Hepatocyte (in vitro differentiated cells): ENCODE measurements at regions not wholly inside any gene's neighbourhood (a gene's known extent, or its start where the extent isn't known, plus 50 kb on each side); places are given as distances from the start of the nearest gene placed in this dataset.

Experiments
- DNase-seq: peaks from one replicate; pipeline ENCODE4 v3.0.0-alpha.2; 2016; ENCODE audit warnings: low spot score
- H2AFZ ChIP-seq: fragments of 200-600 bp; sonication (generic); 2 replicates; pipeline ENCODE4 v1.6.0; 2016; ENCODE audit warnings: antibody characterized with exemption, mild to moderate bottlenecking
- H3K27ac ChIP-seq: fragments of 200-600 bp; sonication (generic); 2 replicates; pipeline ENCODE4 v1.5.1; 2016; ENCODE audit warnings: mild to moderate bottlenecking
- H3K27me3 ChIP-seq: fragments of 200-600 bp; sonication (generic); 2 replicates; pipeline ENCODE4 v1.6.1; 2016
- H3K36me3 ChIP-seq: fragments of 200-600 bp; sonication (generic); replicated peaks from 2 replicates; pipeline ENCODE4 v1.5.1; 2016; ENCODE audit warnings: low read depth; ENCODE audit not compliant: insufficient read depth
- H3K4me1 ChIP-seq: fragments of 200-600 bp; sonication (generic); 2 replicates; pipeline ENCODE4 v1.5.1; 2016; ENCODE audit warnings: mild to moderate bottlenecking, moderate library complexity; ENCODE audit not compliant: insufficient read depth
- H3K4me2 ChIP-seq: fragments of 200-600 bp; sonication (generic); 2 replicates; pipeline ENCODE4 v1.6.0; 2016
- H3K4me3 ChIP-seq: fragments of 200-600 bp; sonication (generic); 2 replicates; pipeline ENCODE4 v1.5.1; 2016; ENCODE audit warnings: mild to moderate bottlenecking
- H3K79me2 ChIP-seq: fragments of 200-600 bp; sonication (generic); 2 replicates; pipeline ENCODE4 v1.6.0; 2017; ENCODE audit warnings: mild to moderate bottlenecking
- H3K9me2 ChIP-seq: fragments of 200-600 bp; sonication (generic); replicated peaks from 2 replicates; pipeline ENCODE4 v1.6.0; 2017; ENCODE audit warnings: mild to moderate bottlenecking; ENCODE audit not compliant: insufficient read depth
- H3K9me3 ChIP-seq: fragments of 200-600 bp; sonication (generic); 2 replicates; pipeline ENCODE4 v1.5.1; 2016; ENCODE audit warnings: low read depth, mild to moderate bottlenecking
- H4K20me1 ChIP-seq: fragments of 200-600 bp; sonication (generic); 2 replicates; pipeline ENCODE4 v1.6.0; 2016; ENCODE audit warnings: mild to moderate bottlenecking; ENCODE audit not compliant: insufficient read depth, poor library complexity, severe bottlenecking
- EZH2 ChIP-seq: fragments of 200-600 bp; sonication (generic); IDR thresholded peaks from 2 replicates; pipeline ENCODE4 v1.6.1; 2016; ENCODE audit warnings: antibody characterized with exemption, mild to moderate bottlenecking, borderline replicate concordance
- EZH2phosphoT487 ChIP-seq: fragments of 200-600 bp; sonication (generic); IDR thresholded peaks from one replicate; pipeline ENCODE4 v1.6.1; 2018; ENCODE audit warnings: antibody characterized with exemption, mild to moderate bottlenecking, low read depth, moderate library complexity; ENCODE audit not compliant: unreplicated experiment, severe bottlenecking
- WGBS: methylation state at CpG from one replicate; pipeline ENCODE4 v1.1.6; 2016; ENCODE audit warnings: low lambda C conversion rate; ENCODE audit errors: missing lambda C conversion rate; 5-methylcytosine and 5-hydroxymethylcytosine counted together
- TF ChIP-seq, protein P1 (sequence below): fragments of 200-600 bp; sonication (generic); IDR thresholded peaks from 2 replicates; pipeline ENCODE4 v1.5.1; 2016; ENCODE audit warnings: antibody characterized with exemption, mild to moderate bottlenecking; ENCODE audit not compliant: poor library complexity

DNA sequence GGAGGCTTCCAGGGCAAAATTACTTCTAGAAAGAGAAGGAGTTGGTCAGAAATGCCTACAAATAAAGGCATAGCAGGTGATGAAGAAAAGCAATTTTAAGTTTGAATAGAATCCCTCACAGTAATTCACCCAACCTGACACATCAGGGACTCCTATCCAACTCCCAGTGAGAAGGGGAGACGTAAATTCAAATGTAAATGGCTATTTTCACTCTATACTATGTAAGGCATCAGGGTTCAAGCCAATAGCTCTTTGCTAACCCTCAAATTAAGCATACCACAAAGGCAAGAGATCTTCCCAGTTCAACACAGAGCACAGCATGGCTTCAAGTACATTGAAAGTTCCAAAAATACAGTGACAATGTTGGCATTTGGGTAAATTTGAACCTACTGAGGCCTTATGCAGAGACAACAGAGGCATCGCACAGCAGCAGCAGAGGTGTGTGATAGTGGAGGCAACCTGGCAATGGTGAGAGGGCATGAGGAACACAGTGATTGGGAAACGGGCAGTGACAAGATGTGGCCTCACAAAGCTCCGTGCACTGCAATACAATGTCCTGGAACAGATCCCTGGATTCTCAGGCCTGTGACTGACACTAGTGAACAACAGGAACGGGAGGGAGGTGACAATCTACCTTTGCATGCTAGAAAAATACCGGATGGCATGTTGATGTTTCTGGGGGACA, 95.7 kb downstream of the VSTM2A start:
- H3K9me3 ChIP-seq = no peaks in the 10 kb centered on the region
- no peaks in the 10 kb centered on the region for H3K79me2 ChIP-seq
- H3K4me3 ChIP-seq = no peak overlapping the region
- H2AFZ ChIP-seq = no peak overlapping the region
- no peaks in the 10 kb centered on the region for H4K20me1 ChIP-seq
- 84% methylated on average over 6 of the region's 6 CpGs for WGBS
- H3K27me3 ChIP-seq = no peaks in the 10 kb centered on the region
- TF ChIP-seq, protein P1, sequence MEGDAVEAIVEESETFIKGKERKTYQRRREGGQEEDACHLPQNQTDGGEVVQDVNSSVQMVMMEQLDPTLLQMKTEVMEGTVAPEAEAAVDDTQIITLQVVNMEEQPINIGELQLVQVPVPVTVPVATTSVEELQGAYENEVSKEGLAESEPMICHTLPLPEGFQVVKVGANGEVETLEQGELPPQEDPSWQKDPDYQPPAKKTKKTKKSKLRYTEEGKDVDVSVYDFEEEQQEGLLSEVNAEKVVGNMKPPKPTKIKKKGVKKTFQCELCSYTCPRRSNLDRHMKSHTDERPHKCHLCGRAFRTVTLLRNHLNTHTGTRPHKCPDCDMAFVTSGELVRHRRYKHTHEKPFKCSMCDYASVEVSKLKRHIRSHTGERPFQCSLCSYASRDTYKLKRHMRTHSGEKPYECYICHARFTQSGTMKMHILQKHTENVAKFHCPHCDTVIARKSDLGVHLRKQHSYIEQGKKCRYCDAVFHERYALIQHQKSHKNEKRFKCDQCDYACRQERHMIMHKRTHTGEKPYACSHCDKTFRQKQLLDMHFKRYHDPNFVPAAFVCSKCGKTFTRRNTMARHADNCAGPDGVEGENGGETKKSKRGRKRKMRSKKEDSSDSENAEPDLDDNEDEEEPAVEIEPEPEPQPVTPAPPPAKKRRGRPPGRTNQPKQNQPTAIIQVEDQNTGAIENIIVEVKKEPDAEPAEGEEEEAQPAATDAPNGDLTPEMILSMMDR = no peak
- TF ChIP-seq EZH2 (no peak), EZH2phosphoT487 (no peak)
- DNase-seq = no peak
- H3K36me3 ChIP-seq = no peaks in the 10 kb centered on the region
- H3K27ac ChIP-seq = no peak overlapping the region
- no peak overlapping the region for H3K4me2 ChIP-seq
- H3K9me2 ChIP-seq = no peaks in the 10 kb centered on the region
- no peaks in the 10 kb centered on the region for H3K4me1 ChIP-seq

DNA sequence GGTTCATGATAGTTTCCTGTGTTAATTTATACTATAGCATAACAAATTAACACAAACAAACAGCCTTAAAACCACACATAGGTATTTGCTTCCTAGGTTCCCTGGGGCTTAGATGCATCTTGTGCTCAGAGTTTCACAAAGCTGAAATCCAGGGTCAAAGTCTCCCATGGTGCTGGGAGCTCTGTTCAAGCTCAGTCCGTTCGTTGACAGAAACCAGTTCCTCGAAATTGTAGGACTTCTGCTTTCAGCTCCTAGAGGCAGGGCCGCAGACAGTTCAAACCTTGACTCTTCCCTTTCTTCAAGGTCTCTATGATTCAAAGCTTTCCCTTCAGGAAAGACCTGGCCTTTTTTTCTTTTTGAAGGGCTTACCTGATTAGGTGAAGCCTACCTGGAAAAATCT, 90.5 kb downstream of the VSTM2A start:
- peak; percentile 52 for DNase-seq
- WGBS = 11% methylated on average over 4 of the region's 4 CpGs

GRCh38 chr7:54629771-54630170, 87.6 kb downstream of the VSTM2A start:
- H3K79me2 ChIP-seq = no peaks in the 10 kb centered on the region
- H3K27ac ChIP-seq = no peak overlapping the region
- H3K27me3 ChIP-seq = no peaks in the 10 kb centered on the region
- TF ChIP-seq EZH2 = no peak
- TF ChIP-seq, protein P1 = no peak
- no peak for TF ChIP-seq EZH2phosphoT487
- H3K4me2 ChIP-seq = no peak overlapping the region
- no peaks in the 10 kb centered on the region for H3K9me2 ChIP-seq
- no peaks in the 10 kb centered on the region for H3K36me3 ChIP-seq
- WGBS = 67% methylated on average over 4 of the region's 4 CpGs
- H4K20me1 ChIP-seq = no peaks in the 10 kb centered on the region
- DNase-seq = no peak
- H3K9me3 ChIP-seq = no peaks in the 10 kb centered on the region
- no peaks in the 10 kb centered on the region for H3K4me1 ChIP-seq
- H3K4me3 ChIP-seq = no peak overlapping the region
- no peak overlapping the region for H2AFZ ChIP-seq

More for the DNA sequence above, 90.5 kb downstream of the VSTM2A start:
- H4K20me1 ChIP-seq = no peaks in the 10 kb centered on the region
- no peak overlapping the region for H3K27ac ChIP-seq
- H3K9me3 ChIP-seq = no peaks in the 10 kb centered on the region
- H3K27me3 ChIP-seq = no peaks in the 10 kb centered on the region
- no peak overlapping the region for H3K4me2 ChIP-seq
- no peaks in the 10 kb centered on the region for H3K4me1 ChIP-seq
- H3K9me2 ChIP-seq = no peaks in the 10 kb centered on the region
- no peak overlapping the region for H2AFZ ChIP-seq
- H3K79me2 ChIP-seq = no peaks in the 10 kb centered on the region
- no peaks in the 10 kb centered on the region for H3K36me3 ChIP-seq
- no peak overlapping the region for H3K4me3 ChIP-seq
- TF ChIP-seq, protein P1 = no peak
- TF ChIP-seq EZH2 = no peak
